ENCODE measurements at regions not wholly inside any gene's neighbourhood (a gene's known extent, or its start where the extent isn't known, plus 50 kb on each side); places are given as distances from the start of the nearest gene placed in this dataset.

DNA sequence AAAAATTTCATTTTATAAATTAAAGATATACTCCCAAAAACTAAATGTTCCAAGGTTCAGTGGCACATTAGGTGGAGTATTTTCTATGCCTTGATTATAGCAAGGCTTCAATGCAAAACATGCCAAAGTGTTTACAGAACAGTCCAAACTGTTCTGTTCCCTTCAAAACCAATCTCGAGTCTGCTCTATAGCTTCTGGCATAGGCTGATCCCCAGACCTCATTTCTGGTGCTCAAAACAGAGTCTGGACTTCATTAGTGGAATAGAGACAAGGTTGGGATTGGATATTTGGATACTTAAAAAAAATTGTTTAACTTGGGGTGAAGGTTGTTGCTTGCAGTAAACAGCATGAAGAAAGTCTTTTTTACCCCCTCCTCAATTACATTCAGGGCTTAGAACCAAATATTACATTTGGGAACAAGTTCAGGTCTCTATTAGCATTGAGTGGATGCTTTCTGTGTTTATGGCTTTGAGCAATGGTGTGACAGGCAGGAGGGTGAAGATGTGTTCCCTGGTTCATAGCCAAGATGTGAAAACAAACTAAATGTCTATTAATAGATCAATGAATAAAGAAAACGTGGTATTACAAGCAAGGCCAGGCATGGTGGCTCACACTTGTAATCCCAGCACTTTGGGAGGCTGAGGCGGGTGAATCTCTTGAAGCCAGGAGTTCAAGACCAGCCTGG lies 208.1 kb upstream of the RND3 start:
- DNase-seq, result no peak
- intact Hi-C loops (cut with DNase I), result no loop called here
- Histone ChIP-seq H3K4me1 (no peaks in the 10 kb centered on the region), H3K9me3 (no peaks in the 10 kb centered on the region), H3K27ac (no peak overlapping the region), H3K4me3 (no peak overlapping the region), H3K36me3 (no peaks in the 10 kb centered on the region), H3K27me3 (ENCODE audit: low read depth) (no peaks in the 10 kb centered on the region)
- TF ChIP-seq, protein P1, sequence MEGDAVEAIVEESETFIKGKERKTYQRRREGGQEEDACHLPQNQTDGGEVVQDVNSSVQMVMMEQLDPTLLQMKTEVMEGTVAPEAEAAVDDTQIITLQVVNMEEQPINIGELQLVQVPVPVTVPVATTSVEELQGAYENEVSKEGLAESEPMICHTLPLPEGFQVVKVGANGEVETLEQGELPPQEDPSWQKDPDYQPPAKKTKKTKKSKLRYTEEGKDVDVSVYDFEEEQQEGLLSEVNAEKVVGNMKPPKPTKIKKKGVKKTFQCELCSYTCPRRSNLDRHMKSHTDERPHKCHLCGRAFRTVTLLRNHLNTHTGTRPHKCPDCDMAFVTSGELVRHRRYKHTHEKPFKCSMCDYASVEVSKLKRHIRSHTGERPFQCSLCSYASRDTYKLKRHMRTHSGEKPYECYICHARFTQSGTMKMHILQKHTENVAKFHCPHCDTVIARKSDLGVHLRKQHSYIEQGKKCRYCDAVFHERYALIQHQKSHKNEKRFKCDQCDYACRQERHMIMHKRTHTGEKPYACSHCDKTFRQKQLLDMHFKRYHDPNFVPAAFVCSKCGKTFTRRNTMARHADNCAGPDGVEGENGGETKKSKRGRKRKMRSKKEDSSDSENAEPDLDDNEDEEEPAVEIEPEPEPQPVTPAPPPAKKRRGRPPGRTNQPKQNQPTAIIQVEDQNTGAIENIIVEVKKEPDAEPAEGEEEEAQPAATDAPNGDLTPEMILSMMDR (IDR thresholded peaks at IDR 0.05), result no peak
- ATAC-seq, result no peak

DNA sequence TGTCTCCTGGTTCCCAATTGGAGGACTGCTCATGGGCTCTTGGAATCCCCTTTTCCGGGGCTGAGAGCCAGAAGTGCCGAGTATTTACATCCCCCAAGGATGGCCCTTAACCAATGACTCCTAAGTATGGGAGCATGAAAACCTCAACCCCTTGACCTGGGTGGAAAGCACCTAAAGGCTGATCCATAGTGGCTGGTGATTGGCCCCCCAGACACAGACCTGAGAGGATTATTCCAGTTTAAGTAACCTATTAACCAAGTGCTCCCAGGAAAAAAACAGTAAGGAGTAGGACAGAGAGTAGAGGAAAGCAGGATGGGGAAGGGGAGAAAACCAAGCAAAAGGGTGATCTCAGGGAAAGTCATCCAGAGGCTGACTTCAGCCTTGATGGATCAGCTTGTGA lies 206.1 kb upstream of the RND3 start:
- H3K36me3 ChIP-seq, result no peaks in the 10 kb centered on the region
- no peak overlapping the region for H3K27ac ChIP-seq
- H3K4me3 ChIP-seq, result no peak overlapping the region
- TF ChIP-seq, protein P1 (IDR thresholded peaks at IDR 0.05), result no peak
- H3K27me3 ChIP-seq (ENCODE audit: low read depth), result no peaks in the 10 kb centered on the region
- no peaks in the 10 kb centered on the region for H3K9me3 ChIP-seq
- DNase-seq (no peak), ATAC-seq (no peak)
- intact Hi-C loops (cut with DNase I), result no loop called here
- H3K4me1 ChIP-seq, result no peaks in the 10 kb centered on the region

DNA sequence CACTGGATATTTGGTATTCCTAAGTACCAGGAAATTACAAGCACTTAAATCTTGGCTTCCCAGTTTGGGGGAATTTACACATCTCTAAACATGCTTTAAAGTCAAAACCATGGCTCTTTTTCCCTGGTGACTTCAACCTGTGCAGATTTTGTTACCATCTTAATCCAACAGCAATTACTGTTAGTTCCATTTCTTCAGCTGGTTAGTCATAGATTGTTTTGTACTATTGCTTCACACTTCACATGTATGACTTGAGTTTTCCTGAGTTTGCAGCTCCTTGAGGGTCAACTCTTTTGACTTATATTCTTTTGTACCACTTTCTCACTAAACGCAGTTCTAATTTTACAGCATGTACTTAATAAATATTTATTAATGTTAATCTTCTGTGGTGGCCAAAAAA lies 203.4 kb upstream of the RND3 start:
- ATAC-seq, result no peak
- no peak overlapping the region for H3K4me3 ChIP-seq
- DNase-seq, result no peak
- no peaks in the 10 kb centered on the region for H3K4me1 ChIP-seq
- intact Hi-C loops (cut with DNase I), result no loop called here
- H3K9me3 ChIP-seq, result no peaks in the 10 kb centered on the region
- no peak overlapping the region for H3K27ac ChIP-seq
- no peaks in the 10 kb centered on the region for H3K36me3 ChIP-seq
- TF ChIP-seq, protein P1 (IDR thresholded peaks at IDR 0.05), result no peak
- H3K27me3 ChIP-seq (ENCODE audit: low read depth), result no peaks in the 10 kb centered on the region

GRCh38 chr2:150690261-150690660 lies 202.8 kb upstream of the RND3 start:
- no peak overlapping the region for H3K4me3 ChIP-seq
- TF ChIP-seq, protein P1 (IDR thresholded peaks at IDR 0.05), result no peak
- no peaks in the 10 kb centered on the region for H3K9me3 ChIP-seq
- H3K36me3 ChIP-seq, result no peaks in the 10 kb centered on the region
- H3K27ac ChIP-seq, result no peak overlapping the region
- ATAC-seq, result no peak
- intact Hi-C loops (cut with DNase I), result no loop called here
- DNase-seq, result no peak
- no peaks in the 10 kb centered on the region for H3K4me1 ChIP-seq
- H3K27me3 ChIP-seq (ENCODE audit: low read depth), result no peaks in the 10 kb centered on the region

DNA sequence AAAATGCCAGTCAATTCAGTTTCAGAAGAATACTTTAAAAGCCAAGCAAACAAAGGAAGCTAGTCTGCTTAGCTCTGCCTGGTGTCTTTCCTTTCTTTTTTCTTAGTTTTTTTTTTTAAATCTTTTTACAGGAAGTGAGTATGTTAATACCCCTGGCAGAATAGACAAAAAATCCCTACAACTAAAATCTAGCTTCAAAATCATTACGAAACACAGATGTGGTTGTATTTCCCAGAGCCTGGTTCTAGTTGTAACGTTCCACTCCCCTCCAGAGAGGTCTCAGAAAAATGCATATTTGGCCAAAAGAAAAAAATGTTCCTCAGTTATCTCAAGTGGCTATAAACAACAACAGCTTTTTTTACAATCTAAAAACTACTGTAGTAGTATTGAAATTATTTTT lies 202.1 kb upstream of the RND3 start:
- Histone ChIP-seq H3K4me1 (no peaks in the 10 kb centered on the region), H3K9me3 (no peaks in the 10 kb centered on the region), H3K4me3 (no peak overlapping the region), H3K36me3 (no peaks in the 10 kb centered on the region), H3K27me3 (ENCODE audit: low read depth) (no peaks in the 10 kb centered on the region), H3K27ac (no peak overlapping the region)
- DNase-seq (no peak), ATAC-seq (no peak)
- TF ChIP-seq, protein P1 (IDR thresholded peaks at IDR 0.05), result no peak
- intact Hi-C loops (cut with DNase I), result no loop called here

Measured in lower lobe of right lung (tissue), 2 donors.